Natural killer cell (primary cell): ENCODE measurements at regions not wholly inside any gene's neighbourhood (a gene's known extent, or its start where the extent isn't known, plus 50 kb on each side); places are given as distances from the start of the nearest gene placed in this dataset.

Source experiments
- ATAC-seq, 3 donors: fragments of 150-1000 bp in 2 of 3; fragments of 200-7000 bp in 1 of 3; cut with Tn5 transposase; 1 replicate in 1 of 3; 2 replicates in 2 of 3; pipeline ENCODE4 v1.10.0; 2021; ENCODE audit warnings: mild to moderate bottlenecking in 2 of 3, moderate library complexity in 2 of 3
- DNase-seq, 2 donors: peaks; one replicate each; pipeline versions ENCODE4 v3.0.0 to v3.0.0-alpha.2; 2013 to 2021; ENCODE audit warnings: mixed read lengths in 1 of 2
- H3K27ac ChIP-seq: one replicate; pipeline ENCODE4 v1.5.1; 2013; ENCODE audit warnings: mild to moderate bottlenecking, low read length
- H3K27me3 ChIP-seq: one replicate; pipeline ENCODE4 v1.6.1; 2013; ENCODE audit warnings: low read length; ENCODE audit not compliant: control insufficient read depth, insufficient read depth
- H3K36me3 ChIP-seq: one replicate; pipeline ENCODE4 v1.6.1; 2013; ENCODE audit warnings: low read length; ENCODE audit not compliant: control insufficient read depth, insufficient read depth
- H3K4me1 ChIP-seq: one replicate; pipeline ENCODE4 v1.6.1; 2013; ENCODE audit warnings: low read length; ENCODE audit not compliant: control insufficient read depth, insufficient read depth
- H3K4me3 ChIP-seq: one replicate; pipeline ENCODE4 v1.5.1; 2013; ENCODE audit warnings: low read length
- H3K9me3 ChIP-seq: one replicate; pipeline ENCODE4 v1.6.1; 2013; ENCODE audit warnings: low read length; ENCODE audit not compliant: control insufficient read depth, insufficient read depth
- H3K27ac Mint-ChIP-seq, 2 donors: one replicate each; pipeline ENCODE4 v1.8.0; 2022; ENCODE audit warnings: mild to moderate bottlenecking in 2 of 2, mixed read lengths in 2 of 2, moderate library complexity in 1 of 2
- H3K27me3 Mint-ChIP-seq, 2 donors: one replicate each; pipeline ENCODE4 v1.8.0; 2022; ENCODE audit warnings: low read depth in 2 of 2, mixed read lengths in 2 of 2
- H3K36me3 Mint-ChIP-seq: one replicate; pipeline ENCODE4 v1.8.0; 2022; ENCODE audit warnings: mixed read lengths
- H3K4me1 Mint-ChIP-seq, 2 donors: one replicate each; pipeline ENCODE4 v1.8.0; 2022; ENCODE audit warnings: mixed read lengths in 2 of 2
- H3K4me3 Mint-ChIP-seq: one replicate; pipeline ENCODE4 v1.8.0; 2022; ENCODE audit warnings: mild to moderate bottlenecking, moderate library complexity, mixed read lengths
- H3K9me3 Mint-ChIP-seq, 2 donors: one replicate each; pipeline ENCODE4 v1.8.0; 2022; ENCODE audit warnings: mixed read lengths in 2 of 2
- CTCF ChIP-seq: fragments of 200-600 bp; IDR thresholded peaks from one replicate; pipeline ENCODE4 v1.8.0; 2022; ENCODE audit warnings: antibody characterized with exemption
- WGBS: methylation state at CpG from one replicate; pipeline ENCODE4 v1.1.7; 2013; ENCODE audit warnings: missing lambda C conversion rate; ENCODE audit not compliant: insufficient coverage; 5-methylcytosine and 5-hydroxymethylcytosine counted together
- intact Hi-C: fragments of 100-400 bp; cut with micrococcal nuclease; formaldehyde crosslinking; loops from one replicate; pipeline ENCODE4 v1.14.2; 2022

- Histone ChIP-seq H3K27ac (no peak overlapping the region), H3K4me3 (no peak overlapping the region), H3K27me3 (no peaks in the 10 kb centered on the region), H3K4me1 (no peaks in the 10 kb centered on the region), H3K36me3 (no peaks in the 10 kb centered on the region), H3K9me3 (no peaks in the 10 kb centered on the region)
- Mint-ChIP-seq H3K4me1 (no peaks in the 10 kb centered on the region), H3K4me3 (no peak overlapping the region), H3K27me3 (peaks cover 17 to 28% of the 10 kb centered on the region in 2 donors), H3K36me3 (peaks cover 9% of the 10 kb centered on the region), H3K9me3 (peaks cover 0 to 2% of the 10 kb centered on the region in 2 donors), H3K27ac (no peak overlapping the region)
- ATAC-seq: no peak
- no peak for DNase-seq
- intact Hi-C loops: no loop called here
- 94% methylated on average over 1 of the region's 1 CpG for WGBS
- TF ChIP-seq CTCF: no peak
These were observed 169.6 kb downstream of the OPA1 start for GRCh38 chr3:193762657-193763056.

- H3K4me3 ChIP-seq: no peak overlapping the region
- no peaks in the 10 kb centered on the region for H3K27me3 ChIP-seq
- H3K9me3 ChIP-seq: no peaks in the 10 kb centered on the region
- Mint-ChIP-seq H3K4me3 (no peak overlapping the region), H3K27ac (no peak overlapping the region), H3K9me3 (no peaks in the 10 kb centered on the region), H3K36me3 (no peaks in the 10 kb centered on the region), H3K27me3 (peaks cover 14 to 16% of the 10 kb centered on the region in 2 donors), H3K4me1 (no peaks in the 10 kb centered on the region)
- DNase-seq (no peak), ATAC-seq (no peak)
- no peaks in the 10 kb centered on the region for H3K36me3 ChIP-seq
- H3K27ac ChIP-seq: no peak overlapping the region
- WGBS: 84% methylated on average over 5 of the region's 5 CpGs
- H3K4me1 ChIP-seq: no peaks in the 10 kb centered on the region
- intact Hi-C loops: no loop called here
- TF ChIP-seq CTCF: no peak
These were observed 172.0 kb downstream of the OPA1 start for GRCh38 chr3:193764959-193765358.

- H3K27ac ChIP-seq: no peak overlapping the region
- WGBS: 85% methylated on average over 1 of the region's 1 CpG
- no peaks in the 10 kb centered on the region for H3K9me3 ChIP-seq
- H3K4me3 ChIP-seq: no peak overlapping the region
- no peak for TF ChIP-seq CTCF
- DNase-seq: no peak
- no peak for ATAC-seq
- Mint-ChIP-seq H3K36me3 (no peaks in the 10 kb centered on the region), H3K27ac (no peak overlapping the region), H3K4me3 (no peak overlapping the region), H3K9me3 (no peaks in the 10 kb centered on the region), H3K4me1 (no peaks in the 10 kb centered on the region), H3K27me3 (peaks cover 14 to 24% of the 10 kb centered on the region in 2 donors)
- H3K27me3 ChIP-seq: no peaks in the 10 kb centered on the region
- intact Hi-C loops: no loop called here
- H3K36me3 ChIP-seq: no peaks in the 10 kb centered on the region
- no peaks in the 10 kb centered on the region for H3K4me1 ChIP-seq
These were observed 174.5 kb downstream of the OPA1 start for GRCh38 chr3:193767353-193768069.

GRCh38 chr3:193768070-193768394 lies 175.0 kb downstream of the OPA1 start:
- H3K4me1 ChIP-seq: no peaks in the 10 kb centered on the region
- intact Hi-C loops: no loop called here
- H3K9me3 ChIP-seq: no peaks in the 10 kb centered on the region
- no peaks in the 10 kb centered on the region for H3K4me1 Mint-ChIP-seq
- TF ChIP-seq CTCF: no peak
- H3K27me3 ChIP-seq: no peaks in the 10 kb centered on the region
- ATAC-seq (no peak), DNase-seq (no peak)
- H3K36me3 ChIP-seq: no peaks in the 10 kb centered on the region
- no peak overlapping the region for H3K4me3 Mint-ChIP-seq
- H3K27ac ChIP-seq: no peak overlapping the region
- no peaks in the 10 kb centered on the region for H3K9me3 Mint-ChIP-seq
- H3K27me3 Mint-ChIP-seq: peaks cover 10 to 23% of the 10 kb centered on the region in 2 donors
- 91% methylated on average over 1 of the region's 2 CpGs for WGBS
- H3K36me3 Mint-ChIP-seq: no peaks in the 10 kb centered on the region
- no peak overlapping the region for H3K27ac Mint-ChIP-seq
- H3K4me3 ChIP-seq: no peak overlapping the region
